ENCODE measurements at regions not wholly inside any gene's neighbourhood (a gene's known extent, or its start where the extent isn't known, plus 50 kb on each side); places are given as distances from the start of the nearest gene placed in this dataset.

- TF ChIP-seq, protein P1, sequence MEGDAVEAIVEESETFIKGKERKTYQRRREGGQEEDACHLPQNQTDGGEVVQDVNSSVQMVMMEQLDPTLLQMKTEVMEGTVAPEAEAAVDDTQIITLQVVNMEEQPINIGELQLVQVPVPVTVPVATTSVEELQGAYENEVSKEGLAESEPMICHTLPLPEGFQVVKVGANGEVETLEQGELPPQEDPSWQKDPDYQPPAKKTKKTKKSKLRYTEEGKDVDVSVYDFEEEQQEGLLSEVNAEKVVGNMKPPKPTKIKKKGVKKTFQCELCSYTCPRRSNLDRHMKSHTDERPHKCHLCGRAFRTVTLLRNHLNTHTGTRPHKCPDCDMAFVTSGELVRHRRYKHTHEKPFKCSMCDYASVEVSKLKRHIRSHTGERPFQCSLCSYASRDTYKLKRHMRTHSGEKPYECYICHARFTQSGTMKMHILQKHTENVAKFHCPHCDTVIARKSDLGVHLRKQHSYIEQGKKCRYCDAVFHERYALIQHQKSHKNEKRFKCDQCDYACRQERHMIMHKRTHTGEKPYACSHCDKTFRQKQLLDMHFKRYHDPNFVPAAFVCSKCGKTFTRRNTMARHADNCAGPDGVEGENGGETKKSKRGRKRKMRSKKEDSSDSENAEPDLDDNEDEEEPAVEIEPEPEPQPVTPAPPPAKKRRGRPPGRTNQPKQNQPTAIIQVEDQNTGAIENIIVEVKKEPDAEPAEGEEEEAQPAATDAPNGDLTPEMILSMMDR (IDR thresholded peaks at IDR 0.05; ENCODE audit: extremely low read depth in 1 of 2, insufficient read depth in 1 of 2, low read depth in 1 of 2, low read length in 2 of 2): no peak
- TF ChIP-seq GATA2 (IDR thresholded peaks at IDR 0.05; ENCODE audit: insufficient read depth, insufficient read length, low read depth, low read length) (no peak), EZH2 (IDR thresholded peaks at IDR 0.05; ENCODE audit: borderline replicate concordance, low read depth, low read length, severe bottlenecking) (no peak), POLR2A (IDR thresholded peaks at IDR 0.05; ENCODE audit: low read depth, low read length) (no peak)
Measured at GRCh38 chr14:34380471-34380845, 81.6 kb downstream of the SPTSSA start.

Measured in endothelial cell of umbilical vein (primary cell).